HUES48 (cell line): ENCODE measurements at regions not wholly inside any gene's neighbourhood (a gene's known extent, or its start where the extent isn't known, plus 50 kb on each side); places are given as distances from the start of the nearest gene placed in this dataset.
"Not testable (repeated sequence)": the region's sequence is repeated elsewhere in the genome, so short reads cannot be mapped to it uniquely, and the experiment has no call there.

Experiments
- H3K27ac ChIP-seq: one replicate; pipeline ENCODE4 v1.7.0; 2013; ENCODE audit warnings: low read depth, low read length, inconsistent platforms
- H3K27me3 ChIP-seq: 2 replicates; pipeline ENCODE4 v1.6.1; 2013; ENCODE audit warnings: mild to moderate bottlenecking, low read length; ENCODE audit not compliant: control insufficient read depth, insufficient read depth
- H3K36me3 ChIP-seq: 2 replicates; pipeline ENCODE4 v1.6.1; 2013; ENCODE audit warnings: low read length; ENCODE audit not compliant: control insufficient read depth, insufficient read depth
- H3K4me1 ChIP-seq: 2 replicates; pipeline ENCODE4 v1.6.1; 2013; ENCODE audit warnings: mild to moderate bottlenecking, low read length; ENCODE audit not compliant: control insufficient read depth, insufficient read depth
- H3K4me3 ChIP-seq: 2 replicates; pipeline ENCODE4 v1.5.1; 2013; ENCODE audit warnings: mild to moderate bottlenecking, low read depth, low read length
- H3K9ac ChIP-seq: 2 replicates; pipeline ENCODE4 v1.6.1; 2013; ENCODE audit warnings: mild to moderate bottlenecking, low read depth, low read length, moderate library complexity
- H3K9me3 ChIP-seq: 2 replicates; pipeline ENCODE4 v1.6.1; 2013; ENCODE audit warnings: low read length; ENCODE audit not compliant: control insufficient read depth, insufficient read depth

- Histone ChIP-seq H3K27ac (no peak overlapping the region), H3K4me3 (no peak overlapping the region), H3K27me3 (no peaks in the 10 kb centered on the region)
Observed at GRCh38 chr1:8152731-8153702, 126.9 kb upstream of the ERRFI1 start.

GRCh38 chr1:8151647-8152046, 125.5 kb upstream of the ERRFI1 start:
- Histone ChIP-seq H3K27me3 (no peaks in the 10 kb centered on the region), H3K9ac (no peak overlapping the region)

More at GRCh38 chr1:8152731-8153702, 126.9 kb upstream of the ERRFI1 start:
- no peak overlapping the region for H3K9ac ChIP-seq
- 0 out of 2 replicates have a peak, but pooled peaks cover 11% of the 10 kb centered on the region for H3K4me1 ChIP-seq
- H3K9me3 ChIP-seq = no peaks in the 10 kb centered on the region
- no peaks in the 10 kb centered on the region for H3K36me3 ChIP-seq

GRCh38 chr1:8149756-8150155, 123.6 kb upstream of the ERRFI1 start:
- H3K27me3 ChIP-seq, H3K4me3 ChIP-seq, H3K9me3 ChIP-seq, H3K36me3 ChIP-seq, H3K9ac ChIP-seq, H3K4me1 ChIP-seq, H3K27ac ChIP-seq: not testable (repeated sequence)

More at GRCh38 chr1:8151647-8152046, 125.5 kb upstream of the ERRFI1 start:
- Histone ChIP-seq H3K36me3 (no peaks in the 10 kb centered on the region), H3K9me3 (no peaks in the 10 kb centered on the region), H3K4me1 (0 out of 2 replicates have a peak, but pooled peaks cover 11% of the 10 kb centered on the region), H3K27ac (no peak overlapping the region), H3K4me3 (no peak overlapping the region)

DNA sequence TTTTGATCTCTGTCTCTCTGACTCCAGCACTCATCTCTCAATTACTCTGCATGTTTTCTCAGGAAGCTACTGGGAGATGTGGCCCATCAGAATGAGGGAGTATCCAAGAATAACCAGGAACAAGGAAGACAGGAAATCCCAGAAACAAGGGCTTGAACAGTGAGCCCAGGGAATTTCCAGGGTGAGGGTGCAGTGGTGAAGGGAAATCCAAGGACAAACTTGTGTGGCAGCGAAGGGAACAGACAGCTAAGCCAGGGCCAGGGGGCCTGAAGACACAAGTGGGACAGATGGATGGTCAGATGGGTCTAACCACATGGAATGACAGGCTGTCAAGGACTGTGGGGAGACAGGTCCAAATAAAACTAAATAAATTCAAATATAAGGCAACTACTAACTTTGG, 121.8 kb upstream of the ERRFI1 start:
- no peak overlapping the region for H3K9ac ChIP-seq
- H3K36me3 ChIP-seq = no peaks in the 10 kb centered on the region
- H3K27ac ChIP-seq = no peak overlapping the region
- no peak overlapping the region for H3K4me3 ChIP-seq
- H3K27me3 ChIP-seq = no peaks in the 10 kb centered on the region
- 0 out of 2 replicates have a peak, but pooled peaks cover 3% of the 10 kb centered on the region for H3K4me1 ChIP-seq
- no peaks in the 10 kb centered on the region for H3K9me3 ChIP-seq

DNA sequence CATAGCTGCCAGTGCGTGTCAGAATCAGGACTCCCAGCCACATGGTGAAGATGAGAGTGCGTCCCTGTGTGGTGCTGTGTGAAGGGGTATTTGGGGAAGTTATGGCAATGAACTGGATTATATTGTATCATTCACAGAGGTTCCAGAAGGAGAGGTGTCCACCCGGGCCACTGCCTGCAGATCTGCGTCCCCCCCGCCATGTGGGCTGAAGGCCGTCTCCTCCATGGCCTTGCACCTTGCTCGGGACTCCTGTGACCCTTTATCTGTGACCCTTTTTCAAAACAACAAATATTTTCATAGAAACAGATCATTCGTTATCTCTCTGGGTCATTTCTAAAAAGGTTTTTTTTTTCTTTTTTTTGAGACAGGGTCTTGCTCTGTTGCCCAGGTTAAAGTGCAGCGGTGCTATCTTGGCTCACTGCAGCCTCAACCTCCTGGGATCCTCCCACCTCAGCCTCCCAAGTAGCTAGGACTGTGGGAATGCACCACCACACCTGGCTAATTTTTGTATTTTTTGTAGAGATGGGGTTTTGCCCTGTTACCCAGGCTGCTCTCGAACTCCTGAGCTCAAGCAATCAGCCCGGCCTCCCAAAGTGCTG, 120.2 kb upstream of the ERRFI1 start:
- Histone ChIP-seq H3K9ac (no peak overlapping the region), H3K9me3 (no peaks in the 10 kb centered on the region), H3K4me1 (0 out of 2 replicates have a peak, but pooled peaks cover under 1% of the 10 kb centered on the region), H3K36me3 (no peaks in the 10 kb centered on the region), H3K27me3 (no peaks in the 10 kb centered on the region), H3K4me3 (no peak overlapping the region), H3K27ac (no peak overlapping the region)

GRCh38 chr1:8145545-8146202, 119.6 kb upstream of the ERRFI1 start:
- no peaks in the 10 kb centered on the region for H3K27me3 ChIP-seq
- no peak overlapping the region for H3K9ac ChIP-seq
- H3K36me3 ChIP-seq = no peaks in the 10 kb centered on the region
- H3K27ac ChIP-seq = no peak overlapping the region
- no peaks in the 10 kb centered on the region for H3K9me3 ChIP-seq
- H3K4me1 ChIP-seq = no peaks in the 10 kb centered on the region
- no peak overlapping the region for H3K4me3 ChIP-seq

DNA sequence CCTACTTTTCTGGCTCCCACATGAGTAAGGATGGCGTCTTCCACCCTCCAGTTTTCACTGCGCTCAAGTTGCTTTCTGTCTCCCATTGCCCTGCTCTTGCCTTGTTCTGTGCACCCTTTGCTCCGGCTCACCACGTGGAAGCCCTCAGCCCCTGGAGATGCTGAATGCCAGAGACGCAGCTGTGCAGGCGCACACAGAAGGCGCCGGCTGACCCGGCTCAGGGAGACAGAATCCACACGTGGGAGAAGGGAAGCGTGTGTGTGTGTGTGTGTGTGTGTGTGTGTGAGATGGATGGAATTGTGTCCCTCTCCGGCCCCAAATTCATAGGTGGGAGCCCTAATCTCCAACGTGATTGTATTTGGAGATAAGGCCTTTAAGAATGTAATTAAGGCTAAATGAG, 118.2 kb upstream of the ERRFI1 start:
- H3K4me3 ChIP-seq = no peak overlapping the region
- no peaks in the 10 kb centered on the region for H3K27me3 ChIP-seq

DNA sequence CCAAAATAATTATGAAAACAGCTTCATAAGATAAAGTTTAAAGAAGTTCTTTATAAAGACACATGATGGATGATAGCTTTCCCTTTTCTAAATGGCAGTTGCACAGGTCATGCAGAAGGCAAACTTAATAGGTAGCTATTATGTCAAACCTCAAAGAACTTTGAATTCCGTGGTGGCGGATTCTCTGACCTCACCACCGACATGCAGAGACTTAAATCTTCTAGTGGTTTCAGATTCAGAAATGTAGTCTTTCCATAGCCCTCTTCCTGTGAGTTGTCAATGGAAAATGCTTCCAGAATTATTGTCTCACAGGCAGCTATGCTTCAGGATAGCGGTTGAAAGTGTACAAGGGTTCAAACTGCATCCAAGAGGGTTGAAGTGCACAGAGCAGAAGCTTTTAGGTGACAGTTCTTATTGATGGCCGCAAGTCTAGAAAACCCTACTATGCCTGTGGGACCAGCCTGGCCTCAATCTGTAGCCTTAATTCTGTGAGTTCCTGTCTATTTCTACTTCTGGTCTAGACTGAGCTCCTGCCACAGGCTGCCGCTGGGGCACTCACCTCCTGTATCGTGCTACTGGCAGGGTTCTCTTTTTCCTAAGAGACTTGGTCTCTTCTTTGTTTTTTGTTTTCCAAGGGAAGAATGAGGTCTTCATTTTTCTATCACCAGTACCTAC, 117.0 kb upstream of the ERRFI1 start:
- H3K4me3 ChIP-seq = no peak overlapping the region
- no peaks in the 10 kb centered on the region for H3K27me3 ChIP-seq
- H3K9ac ChIP-seq = no peak overlapping the region
- H3K4me1 ChIP-seq = no peaks in the 10 kb centered on the region
- H3K27ac ChIP-seq = no peak overlapping the region
- H3K9me3 ChIP-seq = no peaks in the 10 kb centered on the region
- no peaks in the 10 kb centered on the region for H3K36me3 ChIP-seq

More for the DNA sequence above, 118.2 kb upstream of the ERRFI1 start:
- Histone ChIP-seq H3K9ac (no peak overlapping the region), H3K4me1 (no peaks in the 10 kb centered on the region), H3K27ac (no peak overlapping the region), H3K9me3 (no peaks in the 10 kb centered on the region), H3K36me3 (no peaks in the 10 kb centered on the region)

DNA sequence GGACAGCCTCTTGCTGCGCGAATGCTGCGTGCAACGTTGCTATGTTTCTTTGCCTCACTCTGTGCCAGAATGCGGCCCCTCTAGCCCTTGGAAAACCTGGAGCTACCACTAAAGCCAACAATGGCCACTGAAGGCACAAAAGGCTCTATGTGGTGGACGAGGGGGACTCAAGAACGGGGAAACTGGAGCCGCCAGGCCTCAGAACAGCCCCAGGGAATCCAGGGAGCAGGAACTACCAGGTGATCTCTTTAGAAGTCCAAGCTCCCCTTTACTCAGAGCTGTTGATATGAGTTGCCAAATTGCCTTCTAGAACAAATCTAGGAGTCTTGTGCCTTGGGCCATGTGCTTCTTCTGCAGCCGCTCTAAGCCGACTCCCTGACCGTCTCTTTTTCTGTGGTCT, 113.8 kb upstream of the ERRFI1 start:
- Histone ChIP-seq H3K4me1 (no peaks in the 10 kb centered on the region), H3K27me3 (no peaks in the 10 kb centered on the region), H3K27ac (no peak overlapping the region), H3K36me3 (no peaks in the 10 kb centered on the region), H3K9me3 (no peaks in the 10 kb centered on the region), H3K4me3 (no peak overlapping the region), H3K9ac (no peak overlapping the region)

- Histone ChIP-seq H3K27me3 (no peaks in the 10 kb centered on the region), H3K36me3 (no peaks in the 10 kb centered on the region), H3K4me3 (no peak overlapping the region), H3K4me1 (no peaks in the 10 kb centered on the region), H3K9me3 (no peaks in the 10 kb centered on the region), H3K9ac (no peak overlapping the region), H3K27ac (no peak overlapping the region)
Observed at GRCh38 chr1:8139383-8139782, 113.3 kb upstream of the ERRFI1 start.
